ENCODE measurements at regions not wholly inside any gene's neighbourhood (a gene's known extent, or its start where the extent isn't known, plus 50 kb on each side); places are given as distances from the start of the nearest gene placed in this dataset.

GRCh38 chr2:128646091-128646490 is 327.4 kb upstream of the HS6ST1 start:
- DNase-seq (peak; percentile 42), ATAC-seq (no peak)
- TF ChIP-seq CTCF (IDR thresholded peaks at IDR 0.05), result no peak
- Histone ChIP-seq H3K4me3 (no peak overlapping the region), H3K27ac (no peak overlapping the region), H3K4me1 (no peaks in the 10 kb centered on the region), H3K27me3 (no peaks in the 10 kb centered on the region), H3K36me3 (no peaks in the 10 kb centered on the region), H3K9me3 (no peaks in the 10 kb centered on the region)
- intact Hi-C loops (cut with DNase I), result no loop called here

GRCh38 chr2:128646691-128647090 is 328.0 kb upstream of the HS6ST1 start:
- no peak for ATAC-seq
- no peaks in the 10 kb centered on the region for H3K36me3 ChIP-seq
- no peak overlapping the region for H3K27ac ChIP-seq
- no peaks in the 10 kb centered on the region for H3K9me3 ChIP-seq
- no peak overlapping the region for H3K4me3 ChIP-seq
- no peak for TF ChIP-seq CTCF (IDR thresholded peaks at IDR 0.05)
- H3K27me3 ChIP-seq, result no peaks in the 10 kb centered on the region
- H3K4me1 ChIP-seq, result no peaks in the 10 kb centered on the region
- no peak for DNase-seq
- intact Hi-C loops (cut with DNase I), result no loop called here

GRCh38 chr2:128651000-128651399 is 332.3 kb upstream of the HS6ST1 start:
- no peaks in the 10 kb centered on the region for H3K9me3 ChIP-seq
- H3K27ac ChIP-seq, result no peak overlapping the region
- H3K4me1 ChIP-seq, result no peaks in the 10 kb centered on the region
- no peak overlapping the region for H3K4me3 ChIP-seq
- TF ChIP-seq CTCF (IDR thresholded peaks at IDR 0.05), result no peak
- ATAC-seq (no peak), DNase-seq (no peak)
- intact Hi-C loops (cut with DNase I), result no loop called here
- no peaks in the 10 kb centered on the region for H3K27me3 ChIP-seq
- no peaks in the 10 kb centered on the region for H3K36me3 ChIP-seq

GRCh38 chr2:128654408-128654807 is 335.7 kb upstream of the HS6ST1 start:
- no peak for TF ChIP-seq CTCF (IDR thresholded peaks at IDR 0.05)
- ATAC-seq, result peak; percentile 92
- Histone ChIP-seq H3K4me1 (no peaks in the 10 kb centered on the region), H3K27me3 (no peaks in the 10 kb centered on the region), H3K4me3 (no peak overlapping the region), H3K36me3 (no peaks in the 10 kb centered on the region), H3K9me3 (no peaks in the 10 kb centered on the region), H3K27ac (no peak overlapping the region)
- intact Hi-C loops (cut with DNase I), result no loop called here
- no peak for DNase-seq

GRCh38 chr2:128660836-128661235 is 342.2 kb upstream of the HS6ST1 start:
- intact Hi-C loops (cut with DNase I), result no loop called here
- H3K4me3 ChIP-seq, result no peak overlapping the region
- H3K9me3 ChIP-seq, result no peaks in the 10 kb centered on the region

More at GRCh38 chr2:128660836-128661235, 342.2 kb upstream of the HS6ST1 start:
- H3K27ac ChIP-seq, result no peak overlapping the region
- no peak for TF ChIP-seq CTCF (IDR thresholded peaks at IDR 0.05)
- ATAC-seq, result no peak
- DNase-seq, result peak; percentile 35
- no peaks in the 10 kb centered on the region for H3K36me3 ChIP-seq
- H3K4me1 ChIP-seq, result no peaks in the 10 kb centered on the region
- H3K27me3 ChIP-seq, result no peaks in the 10 kb centered on the region
